Tibial nerve (tissue), 3 donors: ENCODE measurements at regions not wholly inside any gene's neighbourhood (a gene's known extent, or its start where the extent isn't known, plus 50 kb on each side); places are given as distances from the start of the nearest gene placed in this dataset.

Experiments
- CTCF ChIP-seq, 5 experiments: fragments of 200-600 bp in 3 of 5; fragments of 450-650 bp in 2 of 5; sonication (generic) in 3 of 5; IDR thresholded peaks; one replicate each; pipeline ENCODE4 v1.5.1; 2016 to 2019; ENCODE audit warnings: antibody characterized with exemption in 5 of 5, mild to moderate bottlenecking in 3 of 5, moderate library complexity in 2 of 5
- POLR2A ChIP-seq, 2 donors: fragments of 450-650 bp; IDR thresholded peaks; one replicate each; pipeline ENCODE4 v1.6.1; 2017; ENCODE audit warnings: antibody characterized with exemption in 2 of 2, mild to moderate bottlenecking in 2 of 2, moderate library complexity in 2 of 2

GRCh38 chr1:94335950-94336349, 82.2 kb upstream of the ABCD3 start:
- TF ChIP-seq CTCF (IDR thresholded peaks at IDR 0.05) (peak; percentile 70 to 96 (median 83)), POLR2A (IDR thresholded peaks at IDR 0.05) (peak in 1 of 2 donors; percentile 14)
